GM23248 (cell line): ENCODE measurements at regions not wholly inside any gene's neighbourhood (a gene's known extent, or its start where the extent isn't known, plus 50 kb on each side); places are given as distances from the start of the nearest gene placed in this dataset.

Source experiments
- DNase-seq: peaks from one replicate; pipeline ENCODE4 v3.0.0-alpha.2; 2015
- H2AFZ ChIP-seq: fragments of 200-600 bp; sonication (generic); 2 replicates; pipeline ENCODE4 v1.6.1; 2016; ENCODE audit warnings: antibody characterized with exemption
- H3F3A ChIP-seq: fragments of 200-600 bp; sonication (generic); 2 replicates; pipeline ENCODE4 v1.6.1; 2016; ENCODE audit warnings: mild to moderate bottlenecking, antibody characterized with exemption, mixed run types; ENCODE audit not compliant: insufficient read depth
- H3K27ac ChIP-seq: fragments of 200-600 bp; sonication (generic); 2 replicates; pipeline ENCODE4 v1.5.1; 2016; ENCODE audit warnings: mild to moderate bottlenecking
- H3K27me3 ChIP-seq: fragments of 200-600 bp; sonication (generic); replicated peaks from 2 replicates; pipeline ENCODE4 v1.6.1; 2016; ENCODE audit warnings: mild to moderate bottlenecking; ENCODE audit not compliant: insufficient read depth
- H3K36me3 ChIP-seq: fragments of 200-600 bp; sonication (generic); 2 replicates; pipeline ENCODE4 v1.6.1; 2016; ENCODE audit warnings: low read depth, mild to moderate bottlenecking
- H3K4me1 ChIP-seq: fragments of 200-600 bp; sonication (generic); 2 replicates; pipeline ENCODE4 v1.6.1; 2016; ENCODE audit warnings: mild to moderate bottlenecking; ENCODE audit not compliant: insufficient read depth
- H3K4me2 ChIP-seq: fragments of 200-600 bp; sonication (generic); one replicate; pipeline ENCODE4 v1.6.1; 2016; ENCODE audit warnings: mild to moderate bottlenecking; ENCODE audit not compliant: unreplicated experiment
- H3K4me3 ChIP-seq: fragments of 200-600 bp; sonication (generic); 2 replicates; pipeline ENCODE4 v1.5.1; 2016; ENCODE audit warnings: mild to moderate bottlenecking
- H3K79me2 ChIP-seq: fragments of 200-600 bp; sonication (generic); 2 replicates; pipeline ENCODE4 v1.6.1; 2016; ENCODE audit warnings: mild to moderate bottlenecking; ENCODE audit not compliant: insufficient read depth
- H3K9ac ChIP-seq: fragments of 200-600 bp; sonication (generic); 2 replicates; pipeline ENCODE4 v1.6.1; 2016; ENCODE audit warnings: mild to moderate bottlenecking
- H3K9me2 ChIP-seq: fragments of 200-600 bp; sonication (generic); 2 replicates; pipeline ENCODE4 v1.6.1; 2016; ENCODE audit warnings: mixed run types, mild to moderate bottlenecking, moderate library complexity; ENCODE audit not compliant: insufficient read depth
- H3K9me3 ChIP-seq: fragments of 200-600 bp; sonication (generic); one replicate; pipeline ENCODE4 v1.6.1; 2017; ENCODE audit warnings: low read depth
- H4K20me1 ChIP-seq: fragments of 200-600 bp; sonication (generic); 2 replicates; pipeline ENCODE4 v1.6.0; 2016; ENCODE audit not compliant: insufficient read depth
- EZH2 ChIP-seq: fragments of 200-600 bp; sonication (generic); IDR thresholded peaks from 2 replicates; pipeline ENCODE4 v1.6.1; 2018; ENCODE audit warnings: antibody characterized with exemption, mild to moderate bottlenecking; ENCODE audit not compliant: insufficient read depth, poor library complexity, severe bottlenecking
- EZH2phosphoT487 ChIP-seq: fragments of 200-600 bp; sonication (generic); IDR thresholded peaks from 2 replicates; pipeline ENCODE4 v1.6.1; 2018; ENCODE audit warnings: antibody characterized with exemption, moderate library complexity, mild to moderate bottlenecking, low read depth; ENCODE audit not compliant: insufficient read depth
- WGBS, 2 experiments: methylation state at CpG; one replicate each; pipeline ENCODE4 v1.1.6; 2015 to 2017; ENCODE audit warnings: low lambda C conversion rate in 2 of 2, low coverage in 1 of 2; ENCODE audit errors: missing lambda C conversion rate in 2 of 2; 5-methylcytosine and 5-hydroxymethylcytosine counted together
- in situ Hi-C: fragments of 300-500 bp; cut with MboI; formaldehyde crosslinking; loops from 2 replicates; pipeline ENCODE4 v1.15.0; 2020

GRCh38 chr3:159364511-159364910, 562.7 kb downstream of the MFSD1 start:
- no peaks in the 10 kb centered on the region for H3K36me3 ChIP-seq
- in situ Hi-C loops, result no loop called here
- no peaks in the 10 kb centered on the region for H3K4me1 ChIP-seq
- no peaks in the 10 kb centered on the region for H3F3A ChIP-seq
- H3K9ac ChIP-seq, result no peak overlapping the region
- H3K4me3 ChIP-seq, result no peak overlapping the region
- H3K79me2 ChIP-seq, result no peaks in the 10 kb centered on the region
- H3K9me2 ChIP-seq, result no peaks in the 10 kb centered on the region
- no peak overlapping the region for H3K4me2 ChIP-seq
- WGBS, 2 experiments, result 0 to 10% methylated on average over 1 of the region's 1 CpG
- no peaks in the 10 kb centered on the region for H3K9me3 ChIP-seq
- TF ChIP-seq EZH2 (no peak), EZH2phosphoT487 (no peak)
- no peaks in the 10 kb centered on the region for H3K27me3 ChIP-seq
- no peaks in the 10 kb centered on the region for H4K20me1 ChIP-seq
- no peak overlapping the region for H2AFZ ChIP-seq
- DNase-seq, result no peak
- H3K27ac ChIP-seq, result no peak overlapping the region

- H3K4me2 ChIP-seq, result no peak overlapping the region
- H2AFZ ChIP-seq, result no peak overlapping the region
- H3K4me3 ChIP-seq, result no peak overlapping the region
- no peak overlapping the region for H3K27ac ChIP-seq
- no peaks in the 10 kb centered on the region for H3K4me1 ChIP-seq
- no peaks in the 10 kb centered on the region for H3K9me3 ChIP-seq
- no peaks in the 10 kb centered on the region for H3K27me3 ChIP-seq
- no peak for DNase-seq
- in situ Hi-C loops, result no loop called here
- no peaks in the 10 kb centered on the region for H4K20me1 ChIP-seq
- no peaks in the 10 kb centered on the region for H3K79me2 ChIP-seq
- no peaks in the 10 kb centered on the region for H3K36me3 ChIP-seq
- no peaks in the 10 kb centered on the region for H3K9me2 ChIP-seq
- TF ChIP-seq EZH2 (no peak), EZH2phosphoT487 (no peak)
- H3K9ac ChIP-seq, result no peak overlapping the region
- H3F3A ChIP-seq, result no peaks in the 10 kb centered on the region
Observed at GRCh38 chr3:159366476-159366875, 564.6 kb downstream of the MFSD1 start.

- in situ Hi-C loops, result no loop called here
- no peak overlapping the region for H3K4me2 ChIP-seq
- H3K9ac ChIP-seq, result no peak overlapping the region
- no peak for TF ChIP-seq EZH2phosphoT487
- TF ChIP-seq EZH2, result no peak
- H3F3A ChIP-seq, result no peaks in the 10 kb centered on the region
- H3K36me3 ChIP-seq, result no peaks in the 10 kb centered on the region
- H3K9me2 ChIP-seq, result peaks cover 3% of the 10 kb centered on the region; the same call in 1 of the 2 replicates
- no peak overlapping the region for H3K4me3 ChIP-seq
- no peaks in the 10 kb centered on the region for H3K4me1 ChIP-seq
- no peaks in the 10 kb centered on the region for H3K79me2 ChIP-seq
- no peak overlapping the region for H3K27ac ChIP-seq
- H2AFZ ChIP-seq, result no peak overlapping the region
- DNase-seq, result no peak
- H4K20me1 ChIP-seq, result no peaks in the 10 kb centered on the region
- H3K9me3 ChIP-seq, result no peaks in the 10 kb centered on the region
- 32 to 41% methylated on average over 1 of the region's 1 CpG for WGBS, 2 experiments
- no peaks in the 10 kb centered on the region for H3K27me3 ChIP-seq
Observed at GRCh38 chr3:159371961-159372360, 570.1 kb downstream of the MFSD1 start.

- WGBS, 2 experiments, result 21 to 24% methylated on average over 4 of the region's 4 CpGs
- in situ Hi-C loops, result no loop called here
- H3K9ac ChIP-seq, result no peak overlapping the region
- H3K4me3 ChIP-seq, result no peak overlapping the region
- H3K4me2 ChIP-seq, result no peak overlapping the region
- TF ChIP-seq EZH2phosphoT487 (no peak), EZH2 (no peak)
- DNase-seq, result no peak
- H4K20me1 ChIP-seq, result no peaks in the 10 kb centered on the region
- no peaks in the 10 kb centered on the region for H3K9me3 ChIP-seq
- no peaks in the 10 kb centered on the region for H3K79me2 ChIP-seq
- peaks cover 3% of the 10 kb centered on the region; the same call in 1 of the 2 replicates for H3K9me2 ChIP-seq
- H3K27me3 ChIP-seq, result no peaks in the 10 kb centered on the region
- no peak overlapping the region; the same call in 1 of the 2 replicates for H2AFZ ChIP-seq
- no peaks in the 10 kb centered on the region for H3K36me3 ChIP-seq
- no peaks in the 10 kb centered on the region for H3F3A ChIP-seq
- no peak overlapping the region for H3K27ac ChIP-seq
- 0 out of 2 replicates have a peak, but pooled peaks cover 6% of the 10 kb centered on the region for H3K4me1 ChIP-seq
Observed at GRCh38 chr3:159378396-159379194, 576.7 kb downstream of the MFSD1 start.
